GF-D8 (cell line): ENCODE measurements at regions not wholly inside any gene's neighbourhood (a gene's known extent, or its start where the extent isn't known, plus 50 kb on each side); places are given as distances from the start of the nearest gene placed in this dataset.
A peak's percentile ranks its signal among the peaks of the same experiment; 100 is the strongest.

ENCODE experiments used
- DNase-seq: peaks from one replicate; lab custom pipeline; 2025; lab: John Stamatoyannopoulos, UW

- DNase-seq, result no peak
These were observed 133.4 kb upstream of the SMAD3 start for GRCh38 chr15:66931768-66932633.

GRCh38 chr15:66932634-66933024, 132.8 kb upstream of the SMAD3 start:
- no peak for DNase-seq

GRCh38 chr15:66933932-66934867, 131.2 kb upstream of the SMAD3 start:
- DNase-seq, result no peak

- no peak for DNase-seq
These were observed 130.4 kb upstream of the SMAD3 start for GRCh38 chr15:66934868-66935520.

- DNase-seq, result no peak
These were observed 129.7 kb upstream of the SMAD3 start for GRCh38 chr15:66935688-66936087.

- no peak for DNase-seq
These were observed 129.1 kb upstream of the SMAD3 start for GRCh38 chr15:66936109-66936860.

GRCh38 chr15:66936861-66937582, 128.4 kb upstream of the SMAD3 start:
- no peak for DNase-seq

- DNase-seq, result no peak
These were observed 127.8 kb upstream of the SMAD3 start for GRCh38 chr15:66937588-66937987.

GRCh38 chr15:66938114-66938830, 127.1 kb upstream of the SMAD3 start:
- peak; percentile 55 for DNase-seq

- no peak for DNase-seq
These were observed 126.4 kb upstream of the SMAD3 start for GRCh38 chr15:66939016-66939415.

- DNase-seq, result no peak
These were observed 125.9 kb upstream of the SMAD3 start for GRCh38 chr15:66939451-66940023.

GRCh38 chr15:66940368-66940767, 125.0 kb upstream of the SMAD3 start:
- DNase-seq, result no peak

- no peak for DNase-seq
These were observed 124.2 kb upstream of the SMAD3 start for GRCh38 chr15:66941108-66941711.

GRCh38 chr15:66941791-66942190, 123.6 kb upstream of the SMAD3 start:
- DNase-seq, result peak; percentile 11

- DNase-seq, result no peak
These were observed 122.6 kb upstream of the SMAD3 start for GRCh38 chr15:66942649-66943390.

- DNase-seq, result no peak
These were observed 121.8 kb upstream of the SMAD3 start for GRCh38 chr15:66943456-66944095.

- DNase-seq, result no peak
These were observed 121.3 kb upstream of the SMAD3 start for GRCh38 chr15:66944121-66944520.

- no peak for DNase-seq
These were observed 120.1 kb upstream of the SMAD3 start for GRCh38 chr15:66945286-66945685.
